K562 (cell line): ENCODE measurements at regions not wholly inside any gene's neighbourhood (a gene's known extent, or its start where the extent isn't known, plus 50 kb on each side); places are given as distances from the start of the nearest gene placed in this dataset.

ENCODE experiments used
- ATAC-seq: fragments of 200-7000 bp; cut with Tn5 transposase; 3 replicates; pipeline ENCODE4 v1.9.1; 2020; ENCODE audit warnings: moderate library complexity
- BruUV-seq: library from RNA; stranded (reverse); fragments of 400-500 nt; replicated peaks from 2 replicates; lab custom pipeline; 2021; lab: Mats Ljungman, UMichigan
- CTCF ChIA-PET: fragments of 300-600 bp; formaldehyde crosslinking; extraction: SDS; loops from one replicate; lab custom pipeline; 2021; ENCODE audit warnings: low intra/inter-chr PET ratio; lab: Yijun Ruan, JAX
- POLR2A ChIA-PET: fragments of 300-600, 350-650 bp; sonication (Branson Sonifier 250); formaldehyde crosslinking; extraction: SDS; loops from one replicate; lab custom pipeline; 2021; ENCODE audit warnings: antibody characterized with exemption, inconsistent platforms; lab: Yijun Ruan, JAX
- DNase-seq, 4 experiments: peaks; one replicate each; pipeline versions ENCODE4 v3.0.0 to v3.0.0-alpha.2; 2011 to 2018; ENCODE audit warnings: low spot score in 3 of 4, mixed read lengths in 3 of 4; ENCODE audit errors: extremely low read depth in 1 of 4
- FAIRE-seq: peaks from 2 replicates; lab custom pipeline; 2011; peaks lifted over from hg19 to GRCh38; lab: Jason Lieb, UNC
- H2AFZ ChIP-seq: 2 replicates; pipeline ENCODE4 v1.6.0; 2011; ENCODE audit warnings: low read depth, low read length, control low read depth, inconsistent platforms
- H3K27ac ChIP-seq: fragments of 200-600 bp; 3 replicates; pipeline ENCODE4 v1.8.0; 2011; ENCODE audit warnings: low read depth, mild to moderate bottlenecking, control low read depth, inconsistent platforms, low read length, moderate library complexity, mixed read lengths; ENCODE audit errors: extremely low read depth
- H3K27me3 ChIP-seq, 2 experiments: fragments of 300-600 bp in 1 of 2; 2 replicates in 1 of 2; 3 replicates in 1 of 2; pipeline versions ENCODE4 v1.6.0 to v1.8.0; 2011; ENCODE audit warnings: inconsistent platforms in 2 of 2, low read length in 2 of 2, mild to moderate bottlenecking in 1 of 2, mixed read lengths in 1 of 2, moderate library complexity in 1 of 2; ENCODE audit not compliant: control insufficient read depth in 2 of 2, insufficient read depth in 2 of 2
- H3K36me3 ChIP-seq: fragments of 300-600 bp; 3 replicates; pipeline ENCODE4 v1.8.0; 2011; ENCODE audit warnings: mild to moderate bottlenecking, low read length, inconsistent platforms; ENCODE audit not compliant: control insufficient read depth, insufficient read depth
- H3K4me1 ChIP-seq, 2 experiments: fragments of 200-600 bp in 1 of 2; replicated peaks in 1 of 2; 2 replicates in 1 of 2; 3 replicates in 1 of 2; pipeline versions ENCODE4 v1.5.1 to v1.8.0; 2011; ENCODE audit warnings: inconsistent platforms in 2 of 2, low read length in 2 of 2, mild to moderate bottlenecking in 1 of 2, mixed read lengths in 1 of 2, moderate library complexity in 1 of 2; ENCODE audit not compliant: control insufficient read depth in 2 of 2, insufficient read depth in 2 of 2
- H3K4me2 ChIP-seq: 2 replicates; pipeline ENCODE4 v1.6.1; 2011; ENCODE audit warnings: low read length, control low read depth, inconsistent platforms, mixed read lengths; ENCODE audit not compliant: insufficient read depth
- H3K4me3 ChIP-seq: fragments of 200-600 bp; sonication (generic), shearing (Covaris generic); 2 replicates; pipeline ENCODE4 v1.5.1; 2016; ENCODE audit warnings: control low read depth, inconsistent platforms
- H3K79me2 ChIP-seq: fragments of 200-600 bp; 3 replicates; pipeline ENCODE4 v1.8.0; 2011; ENCODE audit warnings: low read length, inconsistent platforms; ENCODE audit not compliant: control insufficient read depth, insufficient read depth
- H3K9ac ChIP-seq, 2 experiments: 2 replicates each; pipeline versions ENCODE4 v1.6.0 to v1.6.1; 2011; ENCODE audit warnings: low read depth in 2 of 2, low read length in 2 of 2, control low read depth in 1 of 2, inconsistent platforms in 1 of 2, mild to moderate bottlenecking in 1 of 2, mixed read lengths in 1 of 2; ENCODE audit not compliant: insufficient read depth in 1 of 2
- H3K9me1 ChIP-seq: one replicate; pipeline ENCODE4 v1.6.0; 2011; ENCODE audit warnings: inconsistent platforms, mild to moderate bottlenecking, low read length, moderate library complexity; ENCODE audit not compliant: control insufficient read depth, insufficient read depth
- H3K9me3 ChIP-seq: replicated peaks from 2 replicates; pipeline ENCODE4 v1.5.1; 2011; ENCODE audit warnings: low read depth, low read length, inconsistent platforms; ENCODE audit not compliant: control insufficient read depth, insufficient read depth
- H4K20me1 ChIP-seq: replicated peaks from 2 replicates; pipeline ENCODE4 v1.6.1; 2011; ENCODE audit warnings: low read length, inconsistent platforms, mixed read lengths; ENCODE audit not compliant: control insufficient read depth, insufficient read depth
- HDAC3 ChIP-seq: fragments of 450-650 bp; IDR thresholded peaks from 2 replicates; pipeline ENCODE4 v1.6.1; 2018; ENCODE audit warnings: borderline replicate concordance, mild to moderate bottlenecking, moderate library complexity; ENCODE audit not compliant: partially characterized antibody
- HNRNPL ChIP-seq: fragments of 200-400 bp; formaldehyde crosslinking; IDR thresholded peaks from 2 replicates; pipeline ENCODE4 v1.6.1; 2017; ENCODE audit warnings: low read depth, mild to moderate bottlenecking, low read length
- PPARD ChIP-seq: fragments of 250-450 bp; sonication (Bioruptor Pico); IDR thresholded peaks from 2 replicates; pipeline ENCODE4 v1.8.0; 2022; ENCODE audit warnings: inconsistent platforms, mild to moderate bottlenecking, moderate library complexity
- RAD51 ChIP-seq: fragments of 450-650 bp; IDR thresholded peaks from 2 replicates; pipeline ENCODE4 v1.7.1; 2016; ENCODE audit warnings: low read depth, mild to moderate bottlenecking, borderline replicate concordance
- SAFB2 ChIP-seq: fragments of 200-400 bp; formaldehyde crosslinking; IDR thresholded peaks from 2 replicates; pipeline ENCODE4 v1.6.1; 2018; ENCODE audit warnings: borderline replicate concordance, low read length, low read depth, moderate library complexity; ENCODE audit not compliant: severe bottlenecking
- TEAD1 ChIP-seq, 2 experiments: fragments of 450-650 bp in 1 of 2; sonication (generic) in 1 of 2; formaldehyde crosslinking; IDR thresholded peaks; 2 replicates each; pipeline versions ENCODE4 v1.4.0 to v1.8.0; 2020 to 2022; ENCODE audit warnings: mild to moderate bottlenecking in 2 of 2, missing genetic modification reagents in 1 of 2
- XRCC5 ChIP-seq: fragments of 200-400 bp; formaldehyde crosslinking; IDR thresholded peaks from 2 replicates; pipeline ENCODE4 v1.6.1; 2017; ENCODE audit warnings: low read depth, mild to moderate bottlenecking, low read length
- ZC3H11A ChIP-seq: IDR thresholded peaks from 2 replicates; pipeline ENCODE4 v1.6.1; 2012; ENCODE audit warnings: low read depth, low read length, improper control_type of control experiment
- ZNF134 ChIP-seq: fragments of 250-450 bp; sonication (Bioruptor Pico); conservative IDR thresholded peaks from 2 replicates; pipeline ENCODE4 v1.4.0; 2020
- ZNF239 ChIP-seq: fragments of 250-450 bp; sonication (Bioruptor Pico); IDR thresholded peaks from 2 replicates; pipeline ENCODE4 v1.4.0; 2020; ENCODE audit warnings: mild to moderate bottlenecking
- ZNF274 ChIP-seq: IDR thresholded peaks from 2 replicates; pipeline ENCODE4 v1.6.1; 2011; ENCODE audit warnings: low read depth, mild to moderate bottlenecking, low read length, moderate library complexity, borderline replicate concordance
- WGBS: fragments of 100-300 bp; shearing (Covaris generic); methylation state at CpG from one replicate; pipeline ENCODE4 v1.1.6; 2016; ENCODE audit warnings: low coverage, mixed read lengths; ENCODE audit not compliant: insufficient coverage; ENCODE audit errors: missing lambda C conversion rate; 5-methylcytosine and 5-hydroxymethylcytosine counted together
- in situ Hi-C: fragments of 300-500 bp; cut with MboI; formaldehyde crosslinking; loops from 4 replicates; pipeline ENCODE4 v1.15.0; 2018; ENCODE audit warnings: inconsistent platforms, mixed read lengths
- intact Hi-C: fragments of 100-400 bp; cut with micrococcal nuclease; formaldehyde crosslinking; loops from 2 replicates; pipeline ENCODE4 v1.14.2; 2022
- TF ChIP-seq, protein P1 (sequence below): sonication (generic); formaldehyde crosslinking; IDR thresholded peaks from 2 replicates; pipeline ENCODE4 v1.9.0; 2022; ENCODE audit warnings: mild to moderate bottlenecking, missing genetic modification reagents

DNA sequence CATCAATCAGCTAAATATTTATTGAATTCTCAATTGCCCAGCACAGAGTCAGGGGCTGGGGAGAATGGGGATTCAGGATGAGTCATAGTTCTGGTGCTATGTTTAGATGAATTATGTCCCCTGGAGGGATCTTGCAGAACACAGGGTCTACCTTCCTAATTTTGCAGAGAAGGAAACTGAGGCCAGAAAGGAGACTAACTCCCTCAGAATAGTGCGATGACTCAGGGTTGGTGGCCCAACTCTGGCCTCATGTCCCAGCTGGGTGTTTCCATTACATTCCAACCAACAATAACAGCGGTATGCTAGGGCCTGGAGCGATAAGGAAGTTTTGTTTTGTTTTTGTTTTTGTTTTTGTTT is 270.9 kb downstream of the TLE3 start:
- Histone ChIP-seq H4K20me1 (no peaks in the 10 kb centered on the region), H2AFZ (no peak overlapping the region), H3K4me2 (no peak overlapping the region), H3K4me3 (no peak overlapping the region), H3K4me1 (no peaks in the 10 kb centered on the region), H3K9me1 (no peaks in the 10 kb centered on the region), H3K79me2 (no peaks in the 10 kb centered on the region), H3K9ac (no peak overlapping the region), H3K27ac (no peak overlapping the region), H3K27me3 (peaks cover 0 to 23% of the 10 kb centered on the region in 2 experiments; a peak in 3 of 5 replicates), H3K9me3 (no peaks in the 10 kb centered on the region), H3K36me3 (no peaks in the 10 kb centered on the region)
- no TSS peak for BruUV-seq
- ATAC-seq (no peak), FAIRE-seq (no peak), DNase-seq (no peak)
- 0% methylated on average over 3 of the region's 3 CpGs for WGBS
- TF ChIP-seq SAFB2 (no peak), ZNF134 (CRISPR knock-in tag) (no peak)
- TF ChIP-seq, protein P1, sequence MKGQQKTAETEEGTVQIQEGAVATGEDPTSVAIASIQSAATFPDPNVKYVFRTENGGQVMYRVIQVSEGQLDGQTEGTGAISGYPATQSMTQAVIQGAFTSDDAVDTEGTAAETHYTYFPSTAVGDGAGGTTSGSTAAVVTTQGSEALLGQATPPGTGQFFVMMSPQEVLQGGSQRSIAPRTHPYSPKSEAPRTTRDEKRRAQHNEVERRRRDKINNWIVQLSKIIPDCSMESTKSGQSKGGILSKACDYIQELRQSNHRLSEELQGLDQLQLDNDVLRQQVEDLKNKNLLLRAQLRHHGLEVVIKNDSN (CRISPR knock-in tag) = no peak
- in situ Hi-C loops = no loop called here
- intact Hi-C loops = no loop called here
- CTCF ChIA-PET = no interaction called here
- POLR2A ChIA-PET = no interaction called here

DNA sequence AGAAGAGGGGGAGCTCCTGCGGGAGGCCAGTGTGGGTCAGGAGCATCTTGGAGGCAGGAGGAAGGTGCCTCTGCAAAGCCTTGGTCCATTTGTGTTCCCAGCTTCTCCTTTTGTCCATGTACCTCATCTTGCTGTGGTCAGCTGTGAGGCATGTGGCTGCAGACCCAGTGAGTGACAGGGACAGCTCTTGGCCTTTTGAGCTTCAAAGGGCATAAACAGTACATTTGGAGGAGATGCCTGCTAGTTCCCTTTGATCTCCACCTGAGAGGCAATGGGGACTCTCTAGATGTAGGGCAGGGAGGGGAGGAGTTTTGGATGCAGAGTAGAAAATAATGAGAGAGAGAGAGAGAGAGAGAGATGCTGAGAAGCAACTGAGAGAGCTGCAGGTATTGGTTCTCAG is 270.0 kb downstream of the TLE3 start:
- Histone ChIP-seq H3K27me3 (peaks cover 0 to 23% of the 10 kb centered on the region in 2 experiments; a peak in 3 of 5 replicates), H3K9me1 (no peaks in the 10 kb centered on the region), H4K20me1 (no peaks in the 10 kb centered on the region), H3K9ac (no peak overlapping the region), H3K4me1 (no peaks in the 10 kb centered on the region), H3K36me3 (no peaks in the 10 kb centered on the region), H3K27ac (no peak overlapping the region), H3K9me3 (no peaks in the 10 kb centered on the region), H3K79me2 (no peaks in the 10 kb centered on the region), H3K4me3 (no peak overlapping the region), H2AFZ (no peak overlapping the region), H3K4me2 (no peak overlapping the region)
- POLR2A ChIA-PET = interaction anchor here (0.6 to 1.8 kb wide), 3 partner anchors 8 to 12 kb away, joined by 3 to 4 read pairs (median 4); no protein-coding TSS in a partner anchor
- ATAC-seq = no peak
- no peak for DNase-seq
- CTCF ChIA-PET = no interaction called here
- no TSS peak for BruUV-seq
- intact Hi-C loops = no loop called here
- WGBS = 10% methylated on average over 1 of the region's 1 CpG
- no peak for TF ChIP-seq PPARD (CRISPR knock-in tag)
- TF ChIP-seq TEAD1 (CRISPR knock-in tag; IDR thresholded peaks at IDR 0.05) = no peak
- TF ChIP-seq HDAC3 = no peak
- no peak for TF ChIP-seq XRCC5
- TF ChIP-seq RAD51 = no peak
- TF ChIP-seq ZNF274 = no peak
- no peak for TF ChIP-seq HNRNPL
- no peak for TF ChIP-seq ZNF239 (CRISPR knock-in tag)
- no peak for TF ChIP-seq ZC3H11A
- in situ Hi-C loops = no loop called here
- FAIRE-seq = no peak
